IMR-90 (cell line): ENCODE measurements at regions not wholly inside any gene's neighbourhood (a gene's known extent, or its start where the extent isn't known, plus 50 kb on each side); places are given as distances from the start of the nearest gene placed in this dataset.

Experiments
- ATAC-seq: fragments of 200-7000 bp; cut with Tn5 transposase; 2 replicates; pipeline ENCODE4 v1.9.1; 2020; ENCODE audit warnings: low read depth, mild to moderate bottlenecking, moderate library complexity
- BruUV-seq: library from RNA; stranded (reverse); fragments of 400-500 nt; replicated peaks from 2 replicates; lab custom pipeline; 2021; lab: Mats Ljungman, UMichigan
- CTCF ChIA-PET: fragments of 300-600 bp; formaldehyde crosslinking; extraction: SDS; loops from one replicate; lab custom pipeline; 2021; ENCODE audit warnings: antibody characterized with exemption; lab: Yijun Ruan, JAX
- POLR2A ChIA-PET: fragments of 300-600 bp; sonication (Branson Sonifier 250); formaldehyde crosslinking; loops from one replicate; lab custom pipeline; 2022; ENCODE audit warnings: antibody characterized with exemption; ENCODE audit not compliant: unreplicated experiment; lab: Charles Lee
- DNase-seq: peaks from one replicate; pipeline ENCODE4 v3.0.0; 2013
- H2AFZ ChIP-seq: replicated peaks from 2 replicates; pipeline ENCODE3; 2013; ENCODE audit warnings: low read length, mild to moderate bottlenecking; ENCODE audit not compliant: poor library complexity
- H2AK5ac ChIP-seq: 2 replicates; pipeline ENCODE4 v1.6.1; 2013; ENCODE audit warnings: low read depth, low read length, inconsistent platforms
- H2AK9ac ChIP-seq: replicated peaks from 2 replicates; pipeline ENCODE3; 2013; ENCODE audit warnings: mild to moderate bottlenecking, low read depth, low read length, moderate library complexity; ENCODE audit not compliant: poor library complexity
- H2BK120ac ChIP-seq: 2 replicates; pipeline ENCODE4 v1.6.1; 2013; ENCODE audit warnings: low read depth, low read length, inconsistent platforms
- H2BK15ac ChIP-seq: 3 replicates; pipeline ENCODE4 v1.6.1; 2013; ENCODE audit warnings: low read depth, low read length, inconsistent platforms
- H2BK20ac ChIP-seq: 2 replicates; pipeline ENCODE4 v1.6.1; 2013; ENCODE audit warnings: low read depth, mild to moderate bottlenecking, inconsistent platforms, low read length, moderate library complexity
- H2BK5ac ChIP-seq: 2 replicates; pipeline ENCODE4 v1.6.1; 2013; ENCODE audit warnings: mild to moderate bottlenecking, low read depth, low read length, inconsistent platforms; ENCODE audit not compliant: poor library complexity, severe bottlenecking
- H3K14ac ChIP-seq: replicated peaks from 2 replicates; pipeline ENCODE4 v1.6.1; 2013; ENCODE audit warnings: low read depth, low read length, inconsistent platforms
- H3K18ac ChIP-seq: 2 replicates; pipeline ENCODE4 v1.6.1; 2013; ENCODE audit warnings: low read depth, low read length, control low read depth
- H3K23ac ChIP-seq: 2 replicates; pipeline ENCODE4 v1.6.1; 2013; ENCODE audit warnings: low read depth, low read length, inconsistent platforms
- H3K27ac ChIP-seq: 2 replicates; pipeline ENCODE4 v1.5.1; 2013; ENCODE audit warnings: mild to moderate bottlenecking, control low read depth, low read length; ENCODE audit not compliant: insufficient read depth
- H3K27me3 ChIP-seq: 2 replicates; pipeline ENCODE4 v1.6.1; 2013; ENCODE audit warnings: low read length; ENCODE audit not compliant: control insufficient read depth, insufficient read depth
- H3K36me3 ChIP-seq: 2 replicates; pipeline ENCODE4 v1.6.1; 2013; ENCODE audit warnings: low read length, mixed read lengths; ENCODE audit not compliant: control insufficient read depth, insufficient read depth
- H3K4ac ChIP-seq: 2 replicates; pipeline ENCODE4 v1.6.1; 2013; ENCODE audit warnings: low read depth, low read length, inconsistent platforms
- H3K4me1 ChIP-seq: 2 replicates; pipeline ENCODE4 v1.6.1; 2013; ENCODE audit warnings: low read length, mixed read lengths; ENCODE audit not compliant: control insufficient read depth, insufficient read depth
- H3K4me2 ChIP-seq: 2 replicates; pipeline ENCODE4 v1.6.1; 2013; ENCODE audit warnings: low read depth, mild to moderate bottlenecking, control low read depth, low read length, moderate library complexity
- H3K4me3 ChIP-seq: 2 replicates; pipeline ENCODE4 v1.5.1; 2013; ENCODE audit warnings: low read depth, mild to moderate bottlenecking, control low read depth, low read length, moderate library complexity; ENCODE audit not compliant: insufficient read depth
- H3K56ac ChIP-seq: 2 replicates; pipeline ENCODE4 v1.6.1; 2013; ENCODE audit warnings: low read length, inconsistent platforms; ENCODE audit not compliant: insufficient read depth; ENCODE audit errors: extremely low read depth
- H3K79me1 ChIP-seq, 2 experiments: 2 replicates each; pipeline ENCODE4 v1.6.1; 2013; ENCODE audit warnings: low read length in 2 of 2, inconsistent platforms in 1 of 2, low read depth in 1 of 2
- H3K9ac ChIP-seq: 2 replicates; pipeline ENCODE4 v1.6.1; 2013; ENCODE audit warnings: low read depth, low read length, control low read depth
- H3K9me1 ChIP-seq: 2 replicates; pipeline ENCODE4 v1.6.1; 2013; ENCODE audit warnings: low read length, inconsistent platforms; ENCODE audit not compliant: insufficient read depth
- H3K9me3 ChIP-seq: 2 replicates; pipeline ENCODE4 v1.6.1; 2013; ENCODE audit warnings: low read length; ENCODE audit not compliant: control insufficient read depth, insufficient read depth
- H4K20me1 ChIP-seq: 2 replicates; pipeline ENCODE4 v1.6.1; 2013; ENCODE audit warnings: low read length, inconsistent platforms; ENCODE audit not compliant: insufficient read depth
- H4K5ac ChIP-seq: 2 replicates; pipeline ENCODE4 v1.6.1; 2013; ENCODE audit warnings: mild to moderate bottlenecking, low read depth, low read length, control low read depth
- H4K8ac ChIP-seq, 2 experiments: 2 replicates each; pipeline ENCODE4 v1.6.1; 2013; ENCODE audit warnings: low read depth in 2 of 2, low read length in 2 of 2, control low read depth in 1 of 2, inconsistent platforms in 1 of 2
- H4K91ac ChIP-seq: 2 replicates; pipeline ENCODE4 v1.6.1; 2013; ENCODE audit warnings: low read depth, low read length, inconsistent platforms; ENCODE audit not compliant: insufficient read depth
- BHLHE40 ChIP-seq: fragments of 150-350 bp; IDR thresholded peaks from 2 replicates; pipeline ENCODE4 v1.6.1; 2016; ENCODE audit warnings: mild to moderate bottlenecking, low read depth, low read length
- CEBPB ChIP-seq: IDR thresholded peaks from 2 replicates; pipeline ENCODE4 v1.6.1; 2012; ENCODE audit warnings: low read depth, low read length, improper control_type of control experiment
- CHD1 ChIP-seq: IDR thresholded peaks from 2 replicates; pipeline ENCODE4 v1.6.1; 2012; ENCODE audit warnings: low read depth, low read length, improper control_type of control experiment
- MAZ ChIP-seq: IDR thresholded peaks from 2 replicates; pipeline ENCODE4 v1.6.1; 2012; ENCODE audit warnings: low read depth, mild to moderate bottlenecking, low read length, improper control_type of control experiment, moderate library complexity, borderline replicate concordance
- POLR2A ChIP-seq: IDR thresholded peaks from 2 replicates; pipeline ENCODE4 v1.6.1; 2012; ENCODE audit warnings: mild to moderate bottlenecking, low read depth, low read length
- RAD21 ChIP-seq: IDR thresholded peaks from 2 replicates; pipeline ENCODE4 v1.6.1; 2012; ENCODE audit warnings: low read length, improper control_type of control experiment
- RCOR1 ChIP-seq: IDR thresholded peaks from 2 replicates; pipeline ENCODE4 v1.6.1; 2012; ENCODE audit warnings: mild to moderate bottlenecking, low read length, improper control_type of control experiment; ENCODE audit not compliant: insufficient replicate concordance
- RFX5 ChIP-seq: IDR thresholded peaks from 2 replicates; pipeline ENCODE4 v1.8.0; 2012; ENCODE audit warnings: low read depth, mild to moderate bottlenecking, low read length, moderate library complexity
- SMC3 ChIP-seq: fragments of 150-350 bp; IDR thresholded peaks from 2 replicates; pipeline ENCODE4 v1.6.1; 2016; ENCODE audit warnings: low read depth, mild to moderate bottlenecking, antibody characterized with exemption, low read length, moderate library complexity
- WGBS, 2 experiments: methylation state at CpG; one replicate each; pipeline versions ENCODE4 v1.1.5 to v1.1.7; 2013; ENCODE audit warnings: missing lambda C conversion rate in 2 of 2; ENCODE audit not compliant: insufficient read length in 1 of 2; ENCODE audit errors: extremely low coverage in 2 of 2; 5-methylcytosine and 5-hydroxymethylcytosine counted together
- dilution Hi-C: fragments of 300-500 bp; cut with HindIII; formaldehyde crosslinking; loops from one replicate; pipeline ENCODE4 v1.14.3; 2018; ENCODE audit warnings: low sequenced_read_pairs; ENCODE audit not compliant: unreplicated experiment
- in situ Hi-C: fragments of 300-500 bp; cut with MboI; formaldehyde crosslinking; loops from 3 replicates; pipeline ENCODE4 v1.14.3; 2019; ENCODE audit warnings: low sequenced_read_pairs, inconsistent platforms, mixed read lengths
- intact Hi-C: fragments of 100-400 bp; cut with micrococcal nuclease; formaldehyde crosslinking; loops from 2 replicates; pipeline ENCODE4 v1.10.0; 2022
- TF ChIP-seq, protein P1 (sequence below): conservative IDR thresholded peaks from 2 replicates; pipeline ENCODE4 v1.5.1; 2012; ENCODE audit warnings: mild to moderate bottlenecking, low read depth, low read length, improper control_type of control experiment
- TF ChIP-seq, protein P2 (sequence below): fragments of 150-350 bp; IDR thresholded peaks from 2 replicates; pipeline ENCODE4 v1.6.1; 2017; ENCODE audit warnings: mild to moderate bottlenecking, antibody characterized with exemption, low read length, low read depth

DNA sequence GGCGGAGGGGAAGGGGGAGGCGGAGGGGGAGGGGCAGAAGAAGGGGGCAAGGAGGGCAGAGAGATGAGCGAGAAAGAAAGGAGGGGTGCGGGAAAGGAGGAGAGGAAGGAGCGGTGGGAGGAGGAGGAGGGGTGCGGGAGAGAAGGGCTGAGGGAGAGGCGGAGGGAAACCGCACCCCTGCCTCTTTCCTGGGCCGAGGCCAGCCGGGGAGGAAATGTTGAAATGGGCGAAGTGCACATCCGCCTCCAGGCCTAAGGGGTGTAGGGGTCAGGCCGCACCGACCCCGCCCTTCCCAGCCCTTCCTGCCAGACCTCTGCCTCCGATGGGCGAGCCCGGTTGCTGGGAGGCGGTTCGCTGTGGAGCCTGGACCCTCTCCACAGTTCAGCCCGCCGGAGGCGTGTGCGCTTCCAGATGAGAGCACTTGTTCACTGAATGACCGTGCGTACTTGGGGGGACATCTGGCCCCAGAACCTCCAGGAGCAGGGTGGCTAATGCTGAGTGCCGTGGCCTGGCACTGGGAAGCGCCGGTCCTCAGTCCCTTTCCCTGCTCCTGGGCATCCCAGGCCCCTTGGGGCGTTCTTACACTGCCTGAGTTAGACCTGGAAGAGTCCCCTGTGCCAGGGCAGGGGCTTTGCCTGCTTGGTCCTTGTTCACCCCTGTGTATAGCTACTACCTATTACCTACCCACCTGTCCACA lies 110.3 kb upstream of the KLF13 start:
- BruUV-seq = no TSS peak

More for the DNA sequence above, 110.3 kb upstream of the KLF13 start:
- Histone ChIP-seq H3K79me1 (no peaks in the 10 kb centered on the region), H3K9ac (no peak overlapping the region), H3K27me3 (peaks cover 17% of the 10 kb centered on the region), H2BK5ac (no peak overlapping the region), H2BK15ac (no peak overlapping the region), H3K36me3 (no peaks in the 10 kb centered on the region), H3K9me1 (no peaks in the 10 kb centered on the region), H3K23ac (no peak overlapping the region), H2AK9ac (no peak overlapping the region), H3K4me3 (no peak overlapping the region; the same call in 1 of the 2 replicates), H4K5ac (no peak overlapping the region), H3K4me2 (peak overlapping the region; percentile 18; the same call in 1 of the 2 replicates), H4K8ac (peak overlapping the region in 1 of 2 experiments; percentile 78; a peak in 2 of 4 replicates), H3K56ac (no peak overlapping the region), H2AFZ (peak overlapping the region; percentile 78), H3K27ac (no peak overlapping the region), H2BK20ac (no peak overlapping the region; the same call in 1 of the 2 replicates), H3K14ac (no peak overlapping the region), H3K4me1 (peaks cover 1% of the 10 kb centered on the region; the same call in 1 of the 2 replicates), H3K18ac (no peak overlapping the region), H4K91ac (no peak overlapping the region), H3K9me3 (no peaks in the 10 kb centered on the region; the same call in 1 of the 2 replicates), H2AK5ac (no peak overlapping the region; the same call in 1 of the 2 replicates), H4K20me1 (no peaks in the 10 kb centered on the region), H2BK120ac (no peak overlapping the region), H3K4ac (no peak overlapping the region)
- in situ Hi-C loops = no loop called here
- WGBS, 2 experiments = 55% methylated on average over 9 of the region's 30 CpGs; no CpG with 5 or more reads in 1 of the 2 experiments
- DNase-seq = no peak
- POLR2A ChIA-PET = no interaction called here
- CTCF ChIA-PET = no interaction called here
- intact Hi-C loops = loop anchor here (5.0 kb wide), 2 partner anchors 111 to 226 kb away; partner anchors contain the start of gene KLF13
- ATAC-seq = peak; percentile 4
- dilution Hi-C loops = no loop called here
- TF ChIP-seq RCOR1 (no peak), CHD1 (no peak), MAZ (no peak), RFX5 (no peak), CEBPB (no peak), BHLHE40 (no peak), SMC3 (no peak), POLR2A (no peak), RAD21 (no peak)
- TF ChIP-seq, protein P1, sequence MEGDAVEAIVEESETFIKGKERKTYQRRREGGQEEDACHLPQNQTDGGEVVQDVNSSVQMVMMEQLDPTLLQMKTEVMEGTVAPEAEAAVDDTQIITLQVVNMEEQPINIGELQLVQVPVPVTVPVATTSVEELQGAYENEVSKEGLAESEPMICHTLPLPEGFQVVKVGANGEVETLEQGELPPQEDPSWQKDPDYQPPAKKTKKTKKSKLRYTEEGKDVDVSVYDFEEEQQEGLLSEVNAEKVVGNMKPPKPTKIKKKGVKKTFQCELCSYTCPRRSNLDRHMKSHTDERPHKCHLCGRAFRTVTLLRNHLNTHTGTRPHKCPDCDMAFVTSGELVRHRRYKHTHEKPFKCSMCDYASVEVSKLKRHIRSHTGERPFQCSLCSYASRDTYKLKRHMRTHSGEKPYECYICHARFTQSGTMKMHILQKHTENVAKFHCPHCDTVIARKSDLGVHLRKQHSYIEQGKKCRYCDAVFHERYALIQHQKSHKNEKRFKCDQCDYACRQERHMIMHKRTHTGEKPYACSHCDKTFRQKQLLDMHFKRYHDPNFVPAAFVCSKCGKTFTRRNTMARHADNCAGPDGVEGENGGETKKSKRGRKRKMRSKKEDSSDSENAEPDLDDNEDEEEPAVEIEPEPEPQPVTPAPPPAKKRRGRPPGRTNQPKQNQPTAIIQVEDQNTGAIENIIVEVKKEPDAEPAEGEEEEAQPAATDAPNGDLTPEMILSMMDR = no peak
- TF ChIP-seq, protein P2, sequence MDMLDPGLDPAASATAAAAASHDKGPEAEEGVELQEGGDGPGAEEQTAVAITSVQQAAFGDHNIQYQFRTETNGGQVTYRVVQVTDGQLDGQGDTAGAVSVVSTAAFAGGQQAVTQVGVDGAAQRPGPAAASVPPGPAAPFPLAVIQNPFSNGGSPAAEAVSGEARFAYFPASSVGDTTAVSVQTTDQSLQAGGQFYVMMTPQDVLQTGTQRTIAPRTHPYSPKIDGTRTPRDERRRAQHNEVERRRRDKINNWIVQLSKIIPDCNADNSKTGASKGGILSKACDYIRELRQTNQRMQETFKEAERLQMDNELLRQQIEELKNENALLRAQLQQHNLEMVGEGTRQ = no peak
